GM21526 (cell line): ENCODE measurements at regions not wholly inside any gene's neighbourhood (a gene's known extent, or its start where the extent isn't known, plus 50 kb on each side); places are given as distances from the start of the nearest gene placed in this dataset.
"Not testable (repeated sequence)": the region's sequence is repeated elsewhere in the genome, so short reads cannot be mapped to it uniquely, and the experiment has no call there.

Experiments used
- ATAC-seq: cut with Tn5 transposase; IDR thresholded peaks from one replicate; pipeline ENCODE4 v1.9.1; 2021; ENCODE audit warnings: moderate library complexity; ENCODE audit not compliant: unreplicated experiment, low FRiP score

- ATAC-seq = no peak
Measured at GRCh38 chr1:61028136-61028535, 54.2 kb upstream of the NFIA start.

GRCh38 chr1:61018068-61018467, 64.3 kb upstream of the NFIA start:
- ATAC-seq = not testable (repeated sequence)

- ATAC-seq = no peak
Measured at GRCh38 chr1:61017651-61018050, 64.7 kb upstream of the NFIA start.

- ATAC-seq = no peak
Measured at GRCh38 chr1:61013946-61014667, 68.3 kb upstream of the NFIA start.

- no peak for ATAC-seq
Measured at GRCh38 chr1:61013189-61013945, 69.0 kb upstream of the NFIA start.

GRCh38 chr1:61012341-61012761, 70.0 kb upstream of the NFIA start:
- no peak for ATAC-seq

- no peak for ATAC-seq
Measured at GRCh38 chr1:61011561-61012263, 70.6 kb upstream of the NFIA start.

- no peak for ATAC-seq
Measured at GRCh38 chr1:61007534-61008364, 74.6 kb upstream of the NFIA start.

GRCh38 chr1:61005614-61006580, 76.5 kb upstream of the NFIA start:
- no peak for ATAC-seq

- ATAC-seq = no peak
Measured at GRCh38 chr1:61004262-61005003, 77.9 kb upstream of the NFIA start.

- ATAC-seq = no peak
Measured at GRCh38 chr1:61000327-61000726, 82.0 kb upstream of the NFIA start.

GRCh38 chr1:60998786-60999185, 83.6 kb upstream of the NFIA start:
- no peak for ATAC-seq

- no peak for ATAC-seq
Measured at GRCh38 chr1:60994828-60995492, 87.4 kb upstream of the NFIA start.

- no peak for ATAC-seq
Measured at GRCh38 chr1:60994369-60994768, 88.0 kb upstream of the NFIA start.

- no peak for ATAC-seq
Measured at GRCh38 chr1:60992165-60992564, 90.2 kb upstream of the NFIA start.

GRCh38 chr1:60990714-60991090, 91.7 kb upstream of the NFIA start:
- ATAC-seq = no peak

- ATAC-seq = no peak
Measured at GRCh38 chr1:60989749-60990713, 92.3 kb upstream of the NFIA start.
